GM13976 (cell line): ENCODE measurements at regions not wholly inside any gene's neighbourhood (a gene's known extent, or its start where the extent isn't known, plus 50 kb on each side); places are given as distances from the start of the nearest gene placed in this dataset.

Experiments
- DNase-seq: peaks from one replicate; pipeline ENCODE4 v3.0.0; 2012; ENCODE audit warnings: low spot score
- in situ Hi-C: fragments of 300-500 bp; cut with MboI; formaldehyde crosslinking; loops from one replicate; pipeline ENCODE4 v1.12.0; 2022; ENCODE audit warnings: low sequenced_read_pairs, mixed read lengths, inconsistent platforms; ENCODE audit not compliant: unreplicated experiment
- TF ChIP-seq, protein P1 (sequence below): IDR thresholded peaks from 2 replicates; pipeline ENCODE4 v1.5.1; 2012; ENCODE audit warnings: borderline replicate concordance, mild to moderate bottlenecking; ENCODE audit not compliant: insufficient read depth; ENCODE audit errors: extremely low read depth, missing control alignments, control extremely low read depth

DNA sequence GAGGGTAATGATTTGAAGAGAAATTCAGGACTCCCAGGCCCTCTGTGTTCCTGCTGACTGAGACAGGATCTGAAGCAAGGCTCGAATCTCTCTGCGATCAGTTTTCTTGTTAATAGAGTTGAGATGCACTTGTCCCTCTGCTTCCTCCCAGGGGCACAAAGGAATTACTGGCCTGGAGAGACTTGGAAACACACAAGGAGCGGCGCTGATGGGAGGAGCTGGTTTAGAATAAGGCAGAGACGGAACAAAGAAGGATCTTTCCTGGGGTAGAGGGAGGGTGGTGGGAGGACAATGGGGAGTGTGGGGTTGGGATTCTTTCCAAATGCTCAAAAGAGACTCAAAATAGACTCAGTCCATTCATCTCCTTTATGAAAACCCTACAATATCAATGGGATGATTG lies 719.1 kb downstream of the UQCRFS1 start:
- TF ChIP-seq, protein P1, sequence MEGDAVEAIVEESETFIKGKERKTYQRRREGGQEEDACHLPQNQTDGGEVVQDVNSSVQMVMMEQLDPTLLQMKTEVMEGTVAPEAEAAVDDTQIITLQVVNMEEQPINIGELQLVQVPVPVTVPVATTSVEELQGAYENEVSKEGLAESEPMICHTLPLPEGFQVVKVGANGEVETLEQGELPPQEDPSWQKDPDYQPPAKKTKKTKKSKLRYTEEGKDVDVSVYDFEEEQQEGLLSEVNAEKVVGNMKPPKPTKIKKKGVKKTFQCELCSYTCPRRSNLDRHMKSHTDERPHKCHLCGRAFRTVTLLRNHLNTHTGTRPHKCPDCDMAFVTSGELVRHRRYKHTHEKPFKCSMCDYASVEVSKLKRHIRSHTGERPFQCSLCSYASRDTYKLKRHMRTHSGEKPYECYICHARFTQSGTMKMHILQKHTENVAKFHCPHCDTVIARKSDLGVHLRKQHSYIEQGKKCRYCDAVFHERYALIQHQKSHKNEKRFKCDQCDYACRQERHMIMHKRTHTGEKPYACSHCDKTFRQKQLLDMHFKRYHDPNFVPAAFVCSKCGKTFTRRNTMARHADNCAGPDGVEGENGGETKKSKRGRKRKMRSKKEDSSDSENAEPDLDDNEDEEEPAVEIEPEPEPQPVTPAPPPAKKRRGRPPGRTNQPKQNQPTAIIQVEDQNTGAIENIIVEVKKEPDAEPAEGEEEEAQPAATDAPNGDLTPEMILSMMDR = no peak
- no peak for DNase-seq
- in situ Hi-C loops = no loop called here

DNA sequence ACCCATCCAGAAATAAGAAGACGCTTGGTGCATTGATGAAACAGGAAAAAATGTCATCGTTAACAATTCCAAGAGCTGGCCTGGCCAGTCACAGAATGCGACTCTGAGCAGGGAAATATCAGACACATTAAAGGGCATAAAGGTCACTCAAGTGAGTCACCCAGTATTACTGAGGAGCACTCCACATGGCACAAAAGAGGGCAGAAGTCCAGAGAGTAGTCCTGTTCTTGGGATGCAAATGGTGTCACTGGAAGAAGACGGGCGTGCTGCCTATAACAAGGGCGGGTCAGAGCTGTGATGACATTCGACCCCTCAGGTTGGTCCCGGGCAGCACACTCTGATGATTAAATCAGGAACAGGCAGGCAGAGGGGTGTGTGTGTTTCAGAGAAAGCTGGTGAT lies 720.3 kb downstream of the UQCRFS1 start:
- in situ Hi-C loops = no loop called here
- no peak for DNase-seq
- TF ChIP-seq, protein P1 = no peak

DNA sequence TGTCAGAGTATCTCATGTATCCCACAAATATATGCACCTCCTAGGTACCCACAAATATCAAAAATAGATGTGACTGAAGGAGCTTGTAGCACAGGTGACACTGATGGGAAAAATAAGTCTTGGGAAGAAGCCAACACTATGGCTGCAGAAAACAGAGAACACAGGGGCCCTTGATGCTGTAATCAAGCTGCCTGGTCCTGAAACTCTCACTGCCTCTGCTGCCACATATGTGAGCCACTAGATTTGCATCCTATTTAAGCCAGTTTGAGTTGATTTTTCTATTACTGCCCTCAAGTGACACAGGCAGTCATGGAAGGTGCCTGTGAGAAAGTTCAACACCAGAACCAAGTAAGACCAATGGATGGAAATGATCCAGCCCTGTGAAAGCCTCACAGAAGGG lies 720.8 kb downstream of the UQCRFS1 start:
- in situ Hi-C loops = no loop called here
- TF ChIP-seq, protein P1 = no peak

DNA sequence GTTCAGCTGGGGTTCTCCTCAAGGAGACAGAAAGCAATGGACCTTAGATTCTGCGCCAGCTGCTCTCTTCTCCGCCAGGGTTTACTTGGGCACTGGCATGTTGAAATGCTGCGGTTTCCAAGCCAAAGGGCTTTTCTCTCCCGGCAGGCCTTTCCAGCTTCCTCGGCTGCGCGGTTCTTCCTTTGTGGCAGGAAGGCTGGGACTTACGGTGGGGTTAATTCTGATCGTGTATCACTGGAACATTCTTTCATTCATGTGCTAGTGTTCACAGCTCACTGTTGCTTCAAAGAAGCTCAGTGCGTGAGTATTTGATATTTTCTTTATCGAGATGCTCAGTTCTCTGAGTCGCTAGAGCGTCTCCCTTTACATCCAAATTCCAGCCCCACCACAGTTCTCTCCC lies 723.2 kb downstream of the UQCRFS1 start:
- in situ Hi-C loops = no loop called here
- TF ChIP-seq, protein P1 = no peak
- DNase-seq = no peak

More for the DNA sequence above, 720.8 kb downstream of the UQCRFS1 start:
- DNase-seq = no peak

DNA sequence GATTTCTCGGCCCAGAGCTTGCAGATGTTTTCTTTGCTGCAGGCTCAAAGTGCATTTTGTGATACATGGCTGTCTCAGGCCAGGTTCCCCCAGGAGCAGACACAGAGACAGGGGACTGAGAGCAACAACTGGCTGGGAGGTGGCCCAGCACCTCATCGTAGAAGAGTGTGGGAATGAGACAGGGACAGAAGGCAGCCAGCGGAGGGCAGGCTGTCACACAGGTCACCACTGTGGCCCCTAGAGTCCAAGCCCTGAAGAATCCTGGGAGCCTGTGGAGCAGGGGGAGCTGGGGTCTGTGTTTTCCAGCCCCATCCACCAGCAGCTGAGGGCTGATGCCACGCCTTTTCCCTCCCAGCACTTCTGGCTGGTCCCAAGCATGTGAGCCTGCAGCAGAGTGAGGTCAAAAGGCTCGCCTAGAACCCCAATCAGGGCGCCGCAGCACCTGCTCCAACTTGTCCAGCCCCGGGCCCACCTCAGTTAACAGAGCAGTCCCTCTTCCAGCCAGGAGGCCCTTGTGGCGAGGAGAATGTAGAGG lies 723.8 kb downstream of the UQCRFS1 start:
- TF ChIP-seq, protein P1 = no peak
- in situ Hi-C loops = no loop called here
- no peak for DNase-seq

DNA sequence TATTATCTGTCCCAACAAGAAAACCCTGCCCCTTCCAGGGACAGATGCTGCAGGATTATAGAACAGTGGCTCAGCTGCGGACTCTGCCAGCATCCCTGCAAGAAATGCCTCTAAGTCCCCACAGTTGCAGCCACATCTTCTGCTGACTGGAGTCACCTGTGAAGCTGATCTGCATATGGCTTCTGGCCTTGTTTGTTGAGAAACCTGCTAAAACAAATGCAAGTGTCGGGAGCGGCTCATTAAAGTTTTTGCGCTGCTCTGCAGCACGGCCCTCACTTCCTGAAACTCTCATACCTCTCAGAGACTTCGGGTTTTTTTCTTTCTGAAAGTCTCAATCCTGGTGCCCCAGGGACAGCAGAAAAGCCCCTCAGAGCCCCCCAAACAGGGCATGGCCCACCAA lies 725.0 kb downstream of the UQCRFS1 start:
- no peak for DNase-seq
- in situ Hi-C loops = no loop called here
- TF ChIP-seq, protein P1 = no peak
